ENCODE measurements at regions not wholly inside any gene's neighbourhood (a gene's known extent, or its start where the extent isn't known, plus 50 kb on each side); places are given as distances from the start of the nearest gene placed in this dataset.
A peak's percentile ranks its signal among the peaks of the same experiment; 100 is the strongest.
"Not testable (repeated sequence)": the region's sequence is repeated elsewhere in the genome, so short reads cannot be mapped to it uniquely, and the experiment has no call there.

DNA sequence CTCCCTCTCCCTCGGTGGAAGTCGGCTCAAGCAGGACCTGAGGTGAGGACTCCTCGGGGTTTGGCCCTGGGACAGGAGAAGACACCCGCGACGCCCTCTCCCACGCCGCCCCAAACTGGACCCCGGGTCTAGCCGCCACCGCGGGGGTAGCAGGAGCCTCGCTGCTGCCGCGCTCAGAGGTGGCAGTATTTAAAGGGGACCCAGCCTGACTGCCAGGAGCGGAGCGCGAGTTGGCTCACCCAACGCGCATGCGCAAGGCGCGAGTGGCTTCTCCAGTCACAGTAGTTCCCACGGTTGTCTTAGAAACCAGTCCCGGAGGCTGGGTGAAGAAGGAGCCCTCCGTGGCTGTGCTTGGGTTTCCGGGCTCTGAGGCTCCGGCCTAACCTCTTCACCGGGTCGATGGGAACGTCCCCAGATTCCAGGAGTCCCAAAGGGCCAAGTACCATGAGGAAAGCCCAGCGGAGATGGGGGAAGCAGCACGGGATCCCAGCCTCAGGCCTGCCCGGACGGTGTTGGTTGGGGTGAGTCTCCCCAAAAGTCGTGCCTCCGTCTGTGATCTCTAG lies 477.8 kb downstream of the SPATA31A7 start:
- POLR2A ChIA-PET, result no interaction called here
- intact Hi-C loops (cut with micrococcal nuclease), result no loop called here
- Mint-ChIP-seq H3K9me3 (peaks cover 6 to 51% (median 22%) of the 10 kb centered on the region in 11 donors), H3K27ac (no peak overlapping the region), H3K4me1 (peaks cover 0 to 3% (median 0%) of the 10 kb centered on the region in 7 donors), H3K27me3 (no peaks in the 10 kb centered on the region), H3K4me3 (no peak overlapping the region), H3K36me3 (peaks cover 4 to 5% (median 5%) of the 10 kb centered on the region in 5 donors)
- CTCF ChIA-PET, result no interaction called here
- no peak for ATAC-seq
- H3K36me3 ChIP-seq (ENCODE audit: control insufficient read depth in 2 of 3, insufficient read depth in 3 of 3, low read length in 3 of 3), result no peaks in the 10 kb centered on the region
- no peaks in the 10 kb centered on the region for H3K9me3 ChIP-seq (ENCODE audit: control insufficient read depth in 2 of 3, low read length in 3 of 3)
- H3K4me3 ChIP-seq (ENCODE audit: low read length), result no peak overlapping the region
- no peaks in the 10 kb centered on the region for H3K27me3 ChIP-seq (ENCODE audit: control insufficient read depth in 2 of 2, insufficient read depth in 2 of 2, low read length in 2 of 2)
- H3K27ac ChIP-seq (ENCODE audit: low read depth, low read length), result no peak overlapping the region
- no peak for DNase-seq
- H3K4me1 ChIP-seq (ENCODE audit: control insufficient read depth in 2 of 2, insufficient read depth in 2 of 2, low read length in 2 of 2), result no peaks in the 10 kb centered on the region

GRCh38 chr9:61668201-61668600 lies 478.4 kb downstream of the SPATA31A7 start:
- H3K27me3 Mint-ChIP-seq; H3K27ac Mint-ChIP-seq; intact Hi-C loops (cut with micrococcal nuclease); H3K36me3 Mint-ChIP-seq; H3K27me3 ChIP-seq (ENCODE audit: control insufficient read depth in 2 of 2, insufficient read depth in 2 of 2, low read length in 2 of 2); H3K4me3 ChIP-seq (ENCODE audit: low read length); H3K4me1 Mint-ChIP-seq; DNase-seq; H3K4me3 Mint-ChIP-seq; ATAC-seq; H3K4me1 ChIP-seq (ENCODE audit: control insufficient read depth in 2 of 2, insufficient read depth in 2 of 2, low read length in 2 of 2); H3K27ac ChIP-seq (ENCODE audit: low read depth, low read length); CTCF ChIA-PET; H3K9me3 ChIP-seq (ENCODE audit: control insufficient read depth in 2 of 3, low read length in 3 of 3); H3K36me3 ChIP-seq (ENCODE audit: control insufficient read depth in 2 of 3, insufficient read depth in 3 of 3, low read length in 3 of 3); POLR2A ChIA-PET: not testable (repeated sequence)
- peaks cover 6 to 51% (median 24%) of the 10 kb centered on the region in 11 donors for H3K9me3 Mint-ChIP-seq

DNA sequence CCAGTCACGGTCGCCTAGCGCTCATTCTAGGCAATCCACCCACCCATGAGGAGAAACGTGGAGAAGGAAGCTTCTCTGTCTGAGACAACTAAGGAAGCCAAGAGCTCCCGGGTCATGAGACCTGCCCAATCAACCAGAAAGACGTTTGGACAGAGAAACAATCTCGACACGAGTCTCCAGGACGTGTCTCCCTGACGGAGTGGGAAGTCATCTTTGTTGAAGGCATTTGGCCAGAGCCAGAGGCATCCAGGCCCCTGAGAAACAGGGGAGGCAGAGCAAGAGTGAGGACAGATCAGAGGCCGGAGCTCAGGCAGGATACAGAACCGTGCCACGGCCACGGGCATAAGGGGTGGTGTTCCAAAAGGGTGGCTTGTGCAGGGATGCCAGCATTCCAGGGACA lies 479.0 kb downstream of the SPATA31A7 start:
- ChIA-PET POLR2A (no interaction called here), CTCF (no interaction called here)
- H3K27me3 ChIP-seq (ENCODE audit: control insufficient read depth in 2 of 2, insufficient read depth in 2 of 2, low read length in 2 of 2), result no peaks in the 10 kb centered on the region
- Mint-ChIP-seq H3K27me3 (no peaks in the 10 kb centered on the region), H3K4me1 (peaks cover 0 to 5% (median 0%) of the 10 kb centered on the region in 7 donors), H3K4me3 (peak overlapping the region in 2 of 10 donors; percentile 32 to 38), H3K27ac (no peak overlapping the region), H3K36me3 (peaks cover 4 to 5% (median 5%) of the 10 kb centered on the region in 5 donors), H3K9me3 (peaks cover 6 to 51% (median 27%) of the 10 kb centered on the region in 11 donors)
- no peaks in the 10 kb centered on the region for H3K4me1 ChIP-seq (ENCODE audit: control insufficient read depth in 2 of 2, insufficient read depth in 2 of 2, low read length in 2 of 2)
- H3K36me3 ChIP-seq (ENCODE audit: control insufficient read depth in 2 of 3, insufficient read depth in 3 of 3, low read length in 3 of 3), result no peaks in the 10 kb centered on the region
- H3K9me3 ChIP-seq (ENCODE audit: control insufficient read depth in 2 of 3, low read length in 3 of 3), result no peaks in the 10 kb centered on the region
- no peak for ATAC-seq
- H3K27ac ChIP-seq (ENCODE audit: low read depth, low read length), result no peak overlapping the region
- DNase-seq, result no peak
- intact Hi-C loops (cut with micrococcal nuclease), result no loop called here
- no peak overlapping the region for H3K4me3 ChIP-seq (ENCODE audit: low read length)

GRCh38 chr9:61669352-61669751 lies 479.5 kb downstream of the SPATA31A7 start:
- Histone ChIP-seq H3K4me3 (ENCODE audit: low read length) (no peak overlapping the region), H3K36me3 (ENCODE audit: control insufficient read depth in 2 of 3, insufficient read depth in 3 of 3, low read length in 3 of 3) (no peaks in the 10 kb centered on the region), H3K27ac (ENCODE audit: low read depth, low read length) (no peak overlapping the region), H3K27me3 (ENCODE audit: control insufficient read depth in 2 of 2, insufficient read depth in 2 of 2, low read length in 2 of 2) (no peaks in the 10 kb centered on the region), H3K4me1 (ENCODE audit: control insufficient read depth in 2 of 2, insufficient read depth in 2 of 2, low read length in 2 of 2) (no peaks in the 10 kb centered on the region), H3K9me3 (ENCODE audit: control insufficient read depth in 2 of 3, low read length in 3 of 3) (no peaks in the 10 kb centered on the region)
- ChIA-PET CTCF (no interaction called here), POLR2A (no interaction called here)
- Mint-ChIP-seq H3K27ac (no peak overlapping the region), H3K4me3 (no peak overlapping the region), H3K4me1 (peaks cover 0 to 5% (median 0%) of the 10 kb centered on the region in 7 donors), H3K27me3 (no peaks in the 10 kb centered on the region), H3K9me3 (peaks cover 6 to 55% (median 27%) of the 10 kb centered on the region in 11 donors), H3K36me3 (peaks cover 4 to 5% (median 5%) of the 10 kb centered on the region in 5 donors)
- intact Hi-C loops (cut with micrococcal nuclease), result no loop called here
- no peak for ATAC-seq
- DNase-seq, result no peak

DNA sequence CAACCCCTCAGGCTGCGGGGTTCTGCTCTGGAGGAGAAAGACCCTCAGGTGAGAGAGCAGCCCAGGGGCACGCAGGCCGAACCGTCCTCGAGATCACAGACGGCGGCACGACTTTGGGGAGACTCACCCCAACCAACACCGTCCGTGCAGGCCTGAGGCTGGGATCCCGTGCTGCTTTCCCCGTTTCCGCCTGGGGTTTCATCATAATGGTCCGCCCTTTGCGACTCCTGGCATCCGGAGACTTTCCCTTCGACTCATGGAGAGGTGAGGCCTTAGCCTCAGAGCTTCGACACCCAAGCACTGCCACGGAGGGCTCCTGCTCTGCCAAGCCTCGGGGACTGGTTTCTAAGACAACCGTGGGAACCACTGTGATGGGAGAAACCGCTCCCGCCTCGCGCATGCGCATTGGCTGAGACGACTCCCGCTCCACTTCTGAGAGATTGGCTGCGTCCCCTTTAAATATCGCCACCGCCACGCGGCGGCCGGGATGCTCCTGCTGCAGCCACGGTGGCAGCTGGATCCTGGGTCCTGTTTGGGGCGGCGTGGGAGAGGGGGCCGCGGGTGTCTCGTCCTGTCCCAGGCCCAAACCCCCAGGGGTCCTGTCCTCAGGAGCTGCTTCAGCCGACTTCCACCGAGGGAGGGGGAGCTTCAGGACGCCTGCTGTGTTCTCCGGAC lies 480.1 kb downstream of the SPATA31A7 start:
- H3K27me3 Mint-ChIP-seq; POLR2A ChIA-PET; DNase-seq; intact Hi-C loops (cut with micrococcal nuclease); H3K27ac Mint-ChIP-seq; H3K27ac ChIP-seq (ENCODE audit: low read depth, low read length); H3K4me1 Mint-ChIP-seq; H3K4me1 ChIP-seq (ENCODE audit: control insufficient read depth in 2 of 2, insufficient read depth in 2 of 2, low read length in 2 of 2); H3K36me3 Mint-ChIP-seq; H3K4me3 ChIP-seq (ENCODE audit: low read length); CTCF ChIA-PET; H3K9me3 ChIP-seq (ENCODE audit: control insufficient read depth in 2 of 3, low read length in 3 of 3); H3K4me3 Mint-ChIP-seq; H3K36me3 ChIP-seq (ENCODE audit: control insufficient read depth in 2 of 3, insufficient read depth in 3 of 3, low read length in 3 of 3); ATAC-seq; H3K27me3 ChIP-seq (ENCODE audit: control insufficient read depth in 2 of 2, insufficient read depth in 2 of 2, low read length in 2 of 2): not testable (repeated sequence)
- H3K9me3 Mint-ChIP-seq, result peaks cover 6 to 57% (median 27%) of the 10 kb centered on the region in 11 donors

DNA sequence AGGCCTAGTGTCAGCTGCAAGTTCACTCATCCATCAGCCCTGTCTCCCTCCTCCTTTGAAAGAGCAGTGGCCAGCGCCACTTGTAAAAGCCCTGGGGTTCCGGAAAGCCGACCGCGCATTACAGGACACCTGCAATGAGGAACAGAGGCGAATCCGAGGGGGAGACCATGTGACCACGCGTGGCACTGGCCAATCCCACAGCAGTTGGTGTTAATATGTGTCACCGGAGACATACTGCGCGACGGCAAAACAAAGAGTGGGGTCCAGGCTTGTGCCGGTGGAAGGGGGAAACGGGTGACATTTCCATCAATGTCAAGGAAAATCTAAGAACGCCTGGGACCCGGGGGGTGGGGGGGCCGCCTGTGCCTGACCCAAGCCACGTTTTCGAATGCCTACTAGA lies 480.8 kb downstream of the SPATA31A7 start:
- Histone ChIP-seq H3K27ac (ENCODE audit: low read depth, low read length) (no peak overlapping the region), H3K9me3 (ENCODE audit: control insufficient read depth in 2 of 3, low read length in 3 of 3) (no peaks in the 10 kb centered on the region), H3K4me3 (ENCODE audit: low read length) (no peak overlapping the region), H3K4me1 (ENCODE audit: control insufficient read depth in 2 of 2, insufficient read depth in 2 of 2, low read length in 2 of 2) (no peaks in the 10 kb centered on the region), H3K36me3 (ENCODE audit: control insufficient read depth in 2 of 3, insufficient read depth in 3 of 3, low read length in 3 of 3) (no peaks in the 10 kb centered on the region), H3K27me3 (ENCODE audit: control insufficient read depth in 2 of 2, insufficient read depth in 2 of 2, low read length in 2 of 2) (no peaks in the 10 kb centered on the region)
- no peak overlapping the region for H3K4me3 Mint-ChIP-seq
- no peak for ATAC-seq
- POLR2A ChIA-PET, result no interaction called here
- DNase-seq, result no peak
- no peaks in the 10 kb centered on the region for H3K27me3 Mint-ChIP-seq
- intact Hi-C loops (cut with micrococcal nuclease), result no loop called here
- peaks cover 4 to 5% (median 5%) of the 10 kb centered on the region in 5 donors for H3K36me3 Mint-ChIP-seq
- CTCF ChIA-PET, result no interaction called here
- peaks cover 0 to 10% (median 3%) of the 10 kb centered on the region in 7 donors for H3K4me1 Mint-ChIP-seq
- peak overlapping the region in 1 of 9 donors; percentile 19 for H3K27ac Mint-ChIP-seq
- H3K9me3 Mint-ChIP-seq, result peaks cover 6 to 55% (median 29%) of the 10 kb centered on the region in 11 donors
